ENCODE measurements at regions not wholly inside any gene's neighbourhood (a gene's known extent, or its start where the extent isn't known, plus 50 kb on each side); places are given as distances from the start of the nearest gene placed in this dataset.

DNA sequence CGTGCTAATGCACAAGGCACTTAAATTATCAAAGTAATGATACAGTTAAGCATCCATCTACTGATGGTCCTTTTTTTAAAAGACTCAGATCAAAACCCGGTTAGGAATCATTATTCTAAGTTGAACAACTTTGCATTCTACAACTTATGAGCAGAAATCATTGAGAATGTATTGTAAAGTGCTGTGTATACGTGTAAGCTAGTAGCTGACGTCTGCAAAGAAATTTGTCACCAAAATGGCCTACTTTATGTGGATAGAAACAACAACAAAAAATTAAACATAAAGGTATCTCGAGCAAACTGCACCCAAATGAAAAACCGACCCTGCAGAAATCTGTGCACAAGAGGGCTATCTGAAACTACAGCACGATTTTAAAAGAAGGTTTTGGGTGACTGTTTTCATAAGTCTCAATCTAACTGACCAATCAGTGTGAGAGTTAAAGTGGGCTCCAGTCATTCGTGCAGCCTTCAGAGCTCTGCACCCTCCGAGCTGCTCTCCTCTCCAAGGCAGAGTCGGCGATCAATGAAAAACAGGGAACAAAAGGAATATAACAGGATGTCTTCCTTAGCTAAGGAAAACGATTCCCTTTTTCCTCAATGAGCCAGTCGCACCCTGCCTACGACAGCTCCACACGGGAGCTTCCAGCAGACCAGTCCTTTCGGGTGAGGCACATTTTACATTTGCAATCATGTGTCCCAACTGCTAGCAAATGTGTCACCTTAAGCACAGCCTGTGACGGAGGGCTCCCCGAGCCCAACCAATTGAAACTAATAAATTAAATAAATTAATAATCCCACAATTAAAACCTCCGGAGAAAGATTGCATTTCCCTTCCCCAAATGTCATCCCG, 200.7 kb upstream of the FOXN3 start:
- peak; percentile 56 for DNase-seq
- intact Hi-C loops (cut with DNase I; ENCODE audit: low total_unique reads): no loop called here
- no peaks in the 10 kb centered on the region for H3K27me3 ChIP-seq
- H3K27ac ChIP-seq: peak overlapping the region; percentile 23 to 70
- H3K9me3 ChIP-seq: no peaks in the 10 kb centered on the region
- WGBS, 2 donors: 0 to 1% methylated on average over 20 of the region's 20 CpGs
- peaks cover 14% of the 10 kb centered on the region for H3K4me1 ChIP-seq
- no peak for TF ChIP-seq POLR2A (IDR thresholded peaks at IDR 0.05)
- TF ChIP-seq, protein P1, sequence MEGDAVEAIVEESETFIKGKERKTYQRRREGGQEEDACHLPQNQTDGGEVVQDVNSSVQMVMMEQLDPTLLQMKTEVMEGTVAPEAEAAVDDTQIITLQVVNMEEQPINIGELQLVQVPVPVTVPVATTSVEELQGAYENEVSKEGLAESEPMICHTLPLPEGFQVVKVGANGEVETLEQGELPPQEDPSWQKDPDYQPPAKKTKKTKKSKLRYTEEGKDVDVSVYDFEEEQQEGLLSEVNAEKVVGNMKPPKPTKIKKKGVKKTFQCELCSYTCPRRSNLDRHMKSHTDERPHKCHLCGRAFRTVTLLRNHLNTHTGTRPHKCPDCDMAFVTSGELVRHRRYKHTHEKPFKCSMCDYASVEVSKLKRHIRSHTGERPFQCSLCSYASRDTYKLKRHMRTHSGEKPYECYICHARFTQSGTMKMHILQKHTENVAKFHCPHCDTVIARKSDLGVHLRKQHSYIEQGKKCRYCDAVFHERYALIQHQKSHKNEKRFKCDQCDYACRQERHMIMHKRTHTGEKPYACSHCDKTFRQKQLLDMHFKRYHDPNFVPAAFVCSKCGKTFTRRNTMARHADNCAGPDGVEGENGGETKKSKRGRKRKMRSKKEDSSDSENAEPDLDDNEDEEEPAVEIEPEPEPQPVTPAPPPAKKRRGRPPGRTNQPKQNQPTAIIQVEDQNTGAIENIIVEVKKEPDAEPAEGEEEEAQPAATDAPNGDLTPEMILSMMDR (IDR thresholded peaks at IDR 0.05): no peak
- no peaks in the 10 kb centered on the region for H3K36me3 ChIP-seq (ENCODE audit: low read depth, missing control alignments)
- peak overlapping the region; percentile 74 to 75 for H3K4me3 ChIP-seq

DNA sequence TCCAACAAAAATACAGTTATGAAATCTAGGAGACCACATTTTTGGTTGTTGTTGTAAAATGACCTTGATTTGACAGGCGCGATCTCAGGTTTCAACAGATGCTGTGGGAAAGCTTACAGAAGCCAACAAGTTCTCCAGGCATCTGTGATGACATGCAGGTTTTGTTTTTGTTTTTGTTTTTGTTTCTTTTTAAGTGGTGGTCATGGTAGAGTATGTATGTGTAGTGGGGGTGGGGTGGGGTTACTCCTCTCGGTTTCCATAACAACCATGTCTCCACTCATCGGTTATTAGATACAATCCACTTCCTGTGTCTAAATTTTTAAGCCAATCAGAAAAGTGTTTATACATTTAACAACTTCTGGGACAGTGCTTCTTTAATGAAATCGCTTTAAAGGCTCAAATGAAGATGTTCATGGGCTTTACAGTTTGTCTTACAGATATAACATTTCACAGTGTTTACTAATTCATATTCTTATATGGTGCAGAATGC, 199.9 kb upstream of the FOXN3 start:
- Histone ChIP-seq H3K4me3 (no peak overlapping the region), H3K9me3 (no peaks in the 10 kb centered on the region), H3K4me1 (peaks cover 14% of the 10 kb centered on the region), H3K27ac (no peak overlapping the region), H3K36me3 (ENCODE audit: low read depth, missing control alignments) (no peaks in the 10 kb centered on the region), H3K27me3 (no peaks in the 10 kb centered on the region)
- DNase-seq: no peak
- WGBS, 2 donors: 6 to 11% methylated on average over 5 of the region's 5 CpGs
- TF ChIP-seq, protein P1 (IDR thresholded peaks at IDR 0.05): no peak
- no peak for TF ChIP-seq POLR2A (IDR thresholded peaks at IDR 0.05)
- intact Hi-C loops (cut with DNase I; ENCODE audit: low total_unique reads): no loop called here

DNA sequence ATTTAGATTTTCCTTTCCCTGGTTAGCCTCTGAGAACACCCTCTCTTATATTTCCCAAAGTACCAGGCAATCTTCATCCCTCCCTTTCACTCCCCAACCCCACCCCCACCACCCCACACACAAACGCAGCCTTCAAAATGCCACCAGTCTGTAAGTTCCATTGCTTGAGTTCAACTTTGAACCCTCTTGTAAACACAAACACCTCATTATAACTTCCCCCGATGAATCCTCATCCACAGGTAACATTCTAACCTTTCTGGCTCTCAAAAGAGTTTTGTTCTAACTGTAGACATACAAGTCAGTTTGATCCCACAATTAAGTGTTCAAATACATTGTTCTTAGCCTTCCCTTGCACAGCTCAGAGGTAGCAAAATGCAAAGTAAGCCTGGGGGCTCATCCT, 199.4 kb upstream of the FOXN3 start:
- no peaks in the 10 kb centered on the region for H3K36me3 ChIP-seq (ENCODE audit: low read depth, missing control alignments)
- no peaks in the 10 kb centered on the region for H3K9me3 ChIP-seq
- H3K27ac ChIP-seq: no peak overlapping the region
- no peak for DNase-seq
- no peaks in the 10 kb centered on the region for H3K27me3 ChIP-seq
- peaks cover 14% of the 10 kb centered on the region for H3K4me1 ChIP-seq
- 19 to 25% methylated on average over 2 of the region's 2 CpGs for WGBS, 2 donors
- TF ChIP-seq, protein P1 (IDR thresholded peaks at IDR 0.05): no peak
- TF ChIP-seq POLR2A (IDR thresholded peaks at IDR 0.05): no peak
- no peak overlapping the region for H3K4me3 ChIP-seq
- intact Hi-C loops (cut with DNase I; ENCODE audit: low total_unique reads): no loop called here

DNA sequence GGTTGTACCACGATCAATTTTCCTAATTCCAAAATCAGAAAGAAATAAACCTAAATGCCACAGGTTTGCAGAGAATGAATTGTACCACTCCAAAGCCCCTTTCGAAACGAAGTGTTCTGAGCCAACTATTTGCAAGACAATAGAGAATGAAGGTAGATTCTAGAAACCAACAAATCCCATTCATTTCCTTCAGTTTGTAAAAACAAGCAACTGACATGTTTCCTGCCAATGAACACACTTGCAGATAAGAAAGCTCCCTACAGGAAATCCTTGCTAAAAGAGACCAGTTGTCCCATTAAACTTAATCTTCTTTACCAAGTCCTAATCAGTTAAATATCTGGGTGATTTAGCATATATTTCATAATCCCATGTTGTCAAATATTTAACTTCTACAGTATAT, 198.4 kb upstream of the FOXN3 start:
- no peaks in the 10 kb centered on the region for H3K27me3 ChIP-seq
- DNase-seq: no peak
- no peak overlapping the region for H3K4me3 ChIP-seq
- peaks cover 14% of the 10 kb centered on the region for H3K4me1 ChIP-seq
- WGBS, 2 donors: 57 to 66% methylated on average over 3 of the region's 3 CpGs
- no peaks in the 10 kb centered on the region for H3K9me3 ChIP-seq
- intact Hi-C loops (cut with DNase I; ENCODE audit: low total_unique reads): no loop called here
- no peaks in the 10 kb centered on the region for H3K36me3 ChIP-seq (ENCODE audit: low read depth, missing control alignments)
- H3K27ac ChIP-seq: no peak overlapping the region
- no peak for TF ChIP-seq POLR2A (IDR thresholded peaks at IDR 0.05)
- TF ChIP-seq, protein P1 (IDR thresholded peaks at IDR 0.05): no peak
